Progenitor cell of endocrine pancreas (in vitro differentiated cells): ENCODE measurements at regions not wholly inside any gene's neighbourhood (a gene's known extent, or its start where the extent isn't known, plus 50 kb on each side); places are given as distances from the start of the nearest gene placed in this dataset.

ENCODE experiments used
- DNase-seq: peaks from one replicate; pipeline ENCODE4 v3.0.0; 2021; ENCODE audit warnings: low spot score; ENCODE audit not compliant: unreplicated experiment
- H3K27ac Mint-ChIP-seq: 2 replicates; pipeline ENCODE4 v1.8.0; 2021; ENCODE audit warnings: mild to moderate bottlenecking, moderate library complexity, mixed read lengths
- H3K27me3 Mint-ChIP-seq: 2 replicates; pipeline ENCODE4 v1.8.0; 2021; ENCODE audit warnings: mixed read lengths
- H3K36me3 Mint-ChIP-seq: 2 replicates; pipeline ENCODE4 v1.8.0; 2022; ENCODE audit warnings: mixed read lengths; ENCODE audit not compliant: insufficient read depth
- H3K4me1 Mint-ChIP-seq: 2 replicates; pipeline ENCODE4 v1.8.0; 2021; ENCODE audit warnings: low read depth, mixed read lengths
- H3K4me3 Mint-ChIP-seq: 2 replicates; pipeline ENCODE4 v1.8.0; 2021; ENCODE audit warnings: low read depth, mild to moderate bottlenecking, moderate library complexity, mixed read lengths
- H3K9me3 Mint-ChIP-seq: 2 replicates; pipeline ENCODE4 v1.8.0; 2021; ENCODE audit warnings: low read depth, mixed read lengths
- CTCF ChIP-seq: fragments of 200-600 bp; sonication (generic); IDR thresholded peaks from one replicate; pipeline ENCODE4 v1.5.0; 2021; ENCODE audit warnings: antibody characterized with exemption, mild to moderate bottlenecking; ENCODE audit not compliant: unreplicated experiment

DNA sequence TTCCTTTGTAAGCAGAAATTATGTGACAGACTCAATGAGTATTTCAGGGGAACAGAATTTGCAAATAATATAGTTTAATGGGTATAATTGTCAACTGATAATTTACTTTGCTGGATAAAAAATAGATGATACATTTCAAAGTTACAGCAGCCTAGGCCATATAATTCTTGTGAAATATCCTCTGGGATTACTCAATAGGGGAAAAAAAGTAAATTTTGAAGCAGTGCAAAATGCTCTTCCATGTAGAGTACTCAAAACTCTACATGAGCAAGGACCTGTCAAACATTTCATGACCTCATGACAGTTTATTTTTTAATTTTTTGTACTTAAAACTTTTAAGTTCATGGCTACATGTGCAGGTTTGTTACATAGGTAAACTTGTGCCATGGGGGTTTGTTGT, 163.3 kb downstream of the DACT1 start:
- Mint-ChIP-seq H3K9me3 (peaks cover 9% of the 10 kb centered on the region), H3K27me3 (no peaks in the 10 kb centered on the region), H3K4me1 (no peaks in the 10 kb centered on the region), H3K36me3 (no peaks in the 10 kb centered on the region), H3K27ac (no peak overlapping the region), H3K4me3 (no peak overlapping the region)
- DNase-seq = no peak
- TF ChIP-seq CTCF = no peak

GRCh38 chr14:58805057-58805456, 167.3 kb downstream of the DACT1 start:
- Mint-ChIP-seq H3K9me3 (peaks cover 9% of the 10 kb centered on the region), H3K4me3 (no peak overlapping the region), H3K4me1 (peaks cover 3% of the 10 kb centered on the region), H3K27ac (no peak overlapping the region), H3K27me3 (no peaks in the 10 kb centered on the region), H3K36me3 (no peaks in the 10 kb centered on the region)
- DNase-seq = no peak
- no peak for TF ChIP-seq CTCF

DNA sequence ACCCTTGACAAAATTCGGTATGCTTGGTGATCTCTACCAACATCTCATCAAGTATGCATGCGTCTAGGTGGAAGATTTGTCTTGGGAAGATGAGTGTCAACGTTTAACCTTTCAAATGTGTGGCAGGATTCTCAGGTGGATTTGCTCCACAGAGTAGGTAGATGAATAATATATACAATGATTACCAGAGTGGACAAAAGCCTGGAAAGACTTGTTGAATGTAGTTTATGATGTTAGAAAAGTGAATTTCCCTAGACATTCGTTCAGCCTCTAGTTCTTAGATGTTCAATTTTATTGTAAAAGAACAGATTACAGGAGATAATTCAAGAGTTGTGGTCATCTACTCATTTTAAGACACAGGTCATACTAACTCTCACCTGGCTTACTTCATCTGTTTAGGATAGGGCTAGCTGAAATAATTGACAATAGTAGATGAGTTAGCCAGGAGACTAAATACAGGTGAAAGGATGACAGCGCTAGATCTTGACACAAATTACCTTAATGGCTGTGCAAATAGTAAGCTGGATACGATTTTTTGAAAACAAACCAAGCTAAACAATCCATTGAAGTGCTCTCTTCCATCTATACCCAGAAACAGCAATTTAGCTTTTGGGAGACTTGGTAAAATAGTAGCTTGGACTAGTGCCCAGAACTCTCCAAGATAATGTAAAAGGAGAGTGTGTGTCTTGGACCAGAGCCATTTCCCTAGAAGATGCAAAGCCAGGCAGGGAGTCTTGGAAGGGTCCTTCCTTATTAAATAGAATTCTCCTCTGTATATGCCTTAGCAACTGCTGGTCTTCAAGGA, 168.0 kb downstream of the DACT1 start:
- no peak for DNase-seq
- no peak for TF ChIP-seq CTCF
- no peaks in the 10 kb centered on the region for H3K36me3 Mint-ChIP-seq
- peaks cover 9% of the 10 kb centered on the region for H3K9me3 Mint-ChIP-seq
- H3K4me3 Mint-ChIP-seq = no peak overlapping the region
- H3K4me1 Mint-ChIP-seq = peaks cover 3% of the 10 kb centered on the region
- H3K27ac Mint-ChIP-seq = no peak overlapping the region
- no peaks in the 10 kb centered on the region for H3K27me3 Mint-ChIP-seq

GRCh38 chr14:58807191-58807590, 169.4 kb downstream of the DACT1 start:
- DNase-seq = no peak
- H3K4me1 Mint-ChIP-seq = peaks cover 3% of the 10 kb centered on the region
- H3K36me3 Mint-ChIP-seq = no peaks in the 10 kb centered on the region
- H3K9me3 Mint-ChIP-seq = peaks cover 6% of the 10 kb centered on the region
- H3K4me3 Mint-ChIP-seq = no peak overlapping the region
- no peaks in the 10 kb centered on the region for H3K27me3 Mint-ChIP-seq
- H3K27ac Mint-ChIP-seq = no peak overlapping the region
- no peak for TF ChIP-seq CTCF

DNA sequence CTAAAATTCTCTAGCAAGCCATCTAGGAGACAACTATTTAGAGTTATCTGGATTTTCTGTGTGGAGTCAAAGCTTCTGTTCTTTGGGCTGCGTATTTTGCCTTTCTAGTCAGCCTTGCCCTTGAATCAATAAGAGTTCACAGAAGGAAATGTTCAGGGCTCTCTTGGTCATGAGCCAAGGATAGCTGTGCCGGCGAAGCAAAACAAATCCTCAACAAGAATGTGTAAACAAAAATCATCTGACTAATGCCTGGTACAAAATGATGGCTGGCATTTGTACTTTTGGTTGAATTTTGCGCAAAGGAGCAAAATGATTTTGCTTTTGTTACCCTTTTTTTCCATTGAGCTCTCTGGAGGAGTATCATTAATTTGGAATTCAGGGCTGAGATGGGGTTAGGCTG, 171.1 kb downstream of the DACT1 start:
- DNase-seq = no peak
- no peak for TF ChIP-seq CTCF
- H3K27me3 Mint-ChIP-seq = no peaks in the 10 kb centered on the region
- peaks cover 3% of the 10 kb centered on the region for H3K4me1 Mint-ChIP-seq
- H3K36me3 Mint-ChIP-seq = no peaks in the 10 kb centered on the region
- H3K27ac Mint-ChIP-seq = no peak overlapping the region
- no peaks in the 10 kb centered on the region for H3K9me3 Mint-ChIP-seq
- no peak overlapping the region for H3K4me3 Mint-ChIP-seq
